Fibroblast of villous mesenchyme (primary cell): ENCODE measurements at regions not wholly inside any gene's neighbourhood (a gene's known extent, or its start where the extent isn't known, plus 50 kb on each side); places are given as distances from the start of the nearest gene placed in this dataset.

Experiments
- DNase-seq: peaks from one replicate; pipeline ENCODE4 v3.0.0-alpha.2; 2010; ENCODE audit warnings: low read depth
- H3K4me3 ChIP-seq: 2 replicates; pipeline ENCODE4 v1.5.1; 2011; ENCODE audit warnings: low read depth, mild to moderate bottlenecking, low read length
- CTCF ChIP-seq: IDR thresholded peaks from 2 replicates; pipeline ENCODE4 v1.5.1; 2012; ENCODE audit warnings: low read depth, mild to moderate bottlenecking, low read length; ENCODE audit not compliant: insufficient read depth

- TF ChIP-seq CTCF: no peak
- no peak overlapping the region for H3K4me3 ChIP-seq
- no peak for DNase-seq
Measured at GRCh38 chr13:52961256-52961910, 67.2 kb upstream of the OLFM4 start.

GRCh38 chr13:52955472-52955874 lies 73.1 kb upstream of the OLFM4 start:
- no peak overlapping the region for H3K4me3 ChIP-seq
- no peak for TF ChIP-seq CTCF
- DNase-seq: no peak

DNA sequence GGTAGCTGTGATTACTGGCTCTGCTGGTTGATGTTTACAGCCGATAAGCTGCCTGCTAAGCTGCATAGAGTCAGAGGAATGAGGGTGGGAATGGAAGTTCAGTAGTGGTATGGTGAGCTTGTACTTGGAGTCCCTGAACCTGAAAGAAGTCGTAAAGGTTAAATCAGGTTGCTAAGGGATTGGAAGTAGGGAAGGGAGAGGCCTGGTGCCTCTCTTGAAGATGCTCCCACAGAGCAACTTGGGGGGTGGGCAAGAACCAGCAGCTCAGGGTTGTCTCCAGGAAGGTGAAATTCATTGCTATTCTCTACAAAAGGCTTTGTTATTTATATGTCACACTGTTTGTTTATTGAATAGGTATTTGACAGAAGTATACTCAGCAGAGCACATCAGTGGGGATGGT lies 73.8 kb upstream of the OLFM4 start:
- no peak for DNase-seq
- TF ChIP-seq CTCF: no peak
- no peak overlapping the region for H3K4me3 ChIP-seq

DNA sequence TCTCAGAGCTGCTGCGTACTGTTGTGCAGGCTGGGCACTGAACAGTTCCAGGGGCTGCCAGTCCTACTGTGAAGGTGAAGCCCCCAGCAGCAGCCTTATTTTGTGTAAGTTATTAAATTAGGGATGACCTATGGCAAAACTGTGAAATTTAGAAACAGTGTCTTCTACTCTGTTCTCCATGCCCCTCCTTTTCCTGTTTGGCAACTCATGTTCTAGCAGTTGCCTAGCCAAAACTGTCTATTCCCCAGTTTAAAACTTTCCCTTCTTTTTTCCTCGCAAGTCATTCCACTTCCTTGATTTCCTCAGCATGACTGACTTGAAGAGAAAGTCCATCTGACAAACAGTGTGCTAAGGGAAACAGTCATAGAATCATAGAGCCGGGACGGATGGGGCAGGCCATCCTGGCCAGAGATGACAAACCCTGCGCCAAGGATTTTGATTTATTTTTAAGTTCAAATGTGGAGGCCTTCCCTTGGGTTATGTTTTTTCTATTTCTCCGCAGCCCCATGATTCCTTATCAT lies 78.1 kb upstream of the OLFM4 start:
- no peak for TF ChIP-seq CTCF
- H3K4me3 ChIP-seq: no peak overlapping the region

DNA sequence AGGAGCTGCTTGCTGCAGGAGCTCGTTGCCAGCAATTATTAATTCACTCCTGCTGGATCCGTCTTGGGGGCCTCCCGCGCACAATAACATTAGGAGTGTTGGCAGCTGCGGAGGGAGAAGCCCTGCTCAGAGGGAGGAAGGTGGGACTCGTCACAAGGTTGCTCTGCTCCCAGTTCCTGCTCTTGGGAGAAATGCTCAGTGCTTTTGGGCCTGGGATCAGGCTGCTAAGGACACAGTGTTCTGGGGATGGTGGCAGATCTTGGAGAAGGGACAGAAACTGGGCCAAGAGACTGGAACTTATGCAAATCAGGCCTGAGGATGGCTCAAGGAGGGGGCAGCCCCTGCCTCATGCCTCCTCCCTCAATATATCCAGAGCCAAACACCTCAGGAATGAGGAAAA lies 78.9 kb upstream of the OLFM4 start:
- no peak overlapping the region for H3K4me3 ChIP-seq
- TF ChIP-seq CTCF: no peak
- no peak for DNase-seq

More for the DNA sequence above, 78.1 kb upstream of the OLFM4 start:
- DNase-seq: no peak

- DNase-seq: no peak
- H3K4me3 ChIP-seq: no peak overlapping the region
- TF ChIP-seq CTCF: no peak
Measured at GRCh38 chr13:52949044-52949443, 79.6 kb upstream of the OLFM4 start.

- TF ChIP-seq CTCF: no peak
- no peak overlapping the region for H3K4me3 ChIP-seq
- no peak for DNase-seq
Measured at GRCh38 chr13:52947921-52948373, 80.7 kb upstream of the OLFM4 start.
